Astrocyte of the spinal cord (primary cell): ENCODE measurements at regions not wholly inside any gene's neighbourhood (a gene's known extent, or its start where the extent isn't known, plus 50 kb on each side); places are given as distances from the start of the nearest gene placed in this dataset.
"Not testable (repeated sequence)": the region's sequence is repeated elsewhere in the genome, so short reads cannot be mapped to it uniquely, and the experiment has no call there.

Experiments
- DNase-seq: peaks from one replicate; pipeline ENCODE4 v3.0.0; 2011; ENCODE audit warnings: low read depth, low spot score
- H3K4me3 ChIP-seq: 2 replicates; pipeline ENCODE4 v1.5.1; 2011; ENCODE audit warnings: low read depth, mild to moderate bottlenecking, low read length, moderate library complexity
- in situ Hi-C: cut with HindIII; loops from 2 replicates; pipeline ENCODE4 v1.10.0; 2017; ENCODE audit warnings: low sequenced_read_pairs
- TF ChIP-seq, protein P1 (sequence below): IDR thresholded peaks from 2 replicates; pipeline ENCODE4 v1.5.1; 2012; ENCODE audit warnings: low read depth, mild to moderate bottlenecking, low read length, inconsistent platforms

DNA sequence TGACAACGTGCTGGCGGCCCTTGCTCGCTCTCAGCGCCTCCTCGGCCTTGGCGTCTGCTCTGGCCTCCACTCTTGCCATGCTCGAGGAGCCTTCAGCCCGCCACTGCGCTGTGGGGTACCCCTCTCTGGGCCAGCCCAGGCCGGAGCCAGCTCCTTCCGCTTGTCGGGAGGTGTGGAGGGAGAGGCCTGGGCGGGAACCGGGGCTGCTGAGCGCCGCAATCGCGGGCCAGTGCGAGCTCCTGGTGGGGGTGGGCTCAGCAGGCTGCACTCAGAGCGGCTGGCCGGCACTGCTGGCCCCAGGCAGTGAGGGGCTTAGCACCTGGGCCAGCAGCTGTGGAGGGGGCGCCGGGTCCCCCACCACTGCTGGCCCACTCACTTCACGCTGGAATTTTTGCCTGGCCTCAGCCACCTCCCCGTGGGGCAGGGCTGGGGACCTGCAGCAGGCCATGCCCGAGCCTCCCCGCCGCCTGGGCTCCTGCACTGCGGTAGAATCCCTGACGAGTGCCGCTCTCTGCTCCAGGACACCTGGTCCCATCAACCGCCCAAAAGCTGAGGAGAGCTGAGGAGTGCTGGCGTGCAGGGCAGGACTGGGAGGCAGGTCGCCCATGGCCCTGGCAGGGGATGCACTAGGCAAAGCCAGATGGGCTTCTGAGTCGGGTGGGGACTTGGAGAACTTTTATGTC is 372.2 kb upstream of the NRG3 start:
- TF ChIP-seq, protein P1, sequence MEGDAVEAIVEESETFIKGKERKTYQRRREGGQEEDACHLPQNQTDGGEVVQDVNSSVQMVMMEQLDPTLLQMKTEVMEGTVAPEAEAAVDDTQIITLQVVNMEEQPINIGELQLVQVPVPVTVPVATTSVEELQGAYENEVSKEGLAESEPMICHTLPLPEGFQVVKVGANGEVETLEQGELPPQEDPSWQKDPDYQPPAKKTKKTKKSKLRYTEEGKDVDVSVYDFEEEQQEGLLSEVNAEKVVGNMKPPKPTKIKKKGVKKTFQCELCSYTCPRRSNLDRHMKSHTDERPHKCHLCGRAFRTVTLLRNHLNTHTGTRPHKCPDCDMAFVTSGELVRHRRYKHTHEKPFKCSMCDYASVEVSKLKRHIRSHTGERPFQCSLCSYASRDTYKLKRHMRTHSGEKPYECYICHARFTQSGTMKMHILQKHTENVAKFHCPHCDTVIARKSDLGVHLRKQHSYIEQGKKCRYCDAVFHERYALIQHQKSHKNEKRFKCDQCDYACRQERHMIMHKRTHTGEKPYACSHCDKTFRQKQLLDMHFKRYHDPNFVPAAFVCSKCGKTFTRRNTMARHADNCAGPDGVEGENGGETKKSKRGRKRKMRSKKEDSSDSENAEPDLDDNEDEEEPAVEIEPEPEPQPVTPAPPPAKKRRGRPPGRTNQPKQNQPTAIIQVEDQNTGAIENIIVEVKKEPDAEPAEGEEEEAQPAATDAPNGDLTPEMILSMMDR, result no peak
- in situ Hi-C loops, result no loop called here
- H3K4me3 ChIP-seq, result no peak overlapping the region
- no peak for DNase-seq

DNA sequence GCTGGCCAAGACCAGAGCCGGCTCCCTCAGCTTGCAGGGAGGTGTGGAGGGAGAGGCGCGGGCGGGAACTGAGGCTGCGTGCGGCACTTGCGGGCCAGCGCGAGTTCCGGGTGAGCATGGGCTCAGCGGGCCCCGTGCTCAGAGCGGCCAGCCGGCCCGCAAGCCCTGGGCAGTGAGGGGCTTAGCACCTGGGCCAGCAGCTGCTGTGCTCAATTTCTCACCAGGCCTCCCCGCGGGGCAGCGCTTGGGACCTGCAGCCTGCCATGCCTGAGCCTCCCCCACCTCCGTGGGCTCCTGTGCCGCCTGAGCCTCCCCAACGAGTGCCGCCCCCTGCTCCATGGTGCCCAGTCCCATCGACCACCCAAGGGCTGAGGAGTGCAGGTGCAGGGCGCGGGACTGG is 369.2 kb upstream of the NRG3 start:
- H3K4me3 ChIP-seq, DNase-seq, in situ Hi-C loops: not testable (repeated sequence)

DNA sequence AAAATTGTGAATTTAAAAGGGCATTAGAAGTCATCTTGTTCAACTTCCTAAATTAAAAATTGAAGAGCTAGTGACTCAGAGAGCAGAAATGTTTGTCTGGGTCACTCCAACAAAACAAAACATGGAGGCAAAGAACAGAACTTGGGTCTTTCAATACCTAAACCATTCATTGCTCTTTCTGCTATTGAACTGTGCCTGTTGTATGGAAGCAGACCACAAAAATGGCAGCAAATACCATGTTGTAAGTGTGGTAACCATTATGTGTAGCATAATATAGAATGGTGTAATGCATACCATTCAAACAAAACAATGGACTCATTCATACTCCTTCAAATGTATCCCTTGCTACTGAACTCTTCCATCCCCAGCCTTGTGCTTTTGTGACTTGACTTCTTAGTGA is 360.2 kb upstream of the NRG3 start:
- no peak overlapping the region for H3K4me3 ChIP-seq
- in situ Hi-C loops, result no loop called here
- DNase-seq, result no peak
- TF ChIP-seq, protein P1, result no peak

DNA sequence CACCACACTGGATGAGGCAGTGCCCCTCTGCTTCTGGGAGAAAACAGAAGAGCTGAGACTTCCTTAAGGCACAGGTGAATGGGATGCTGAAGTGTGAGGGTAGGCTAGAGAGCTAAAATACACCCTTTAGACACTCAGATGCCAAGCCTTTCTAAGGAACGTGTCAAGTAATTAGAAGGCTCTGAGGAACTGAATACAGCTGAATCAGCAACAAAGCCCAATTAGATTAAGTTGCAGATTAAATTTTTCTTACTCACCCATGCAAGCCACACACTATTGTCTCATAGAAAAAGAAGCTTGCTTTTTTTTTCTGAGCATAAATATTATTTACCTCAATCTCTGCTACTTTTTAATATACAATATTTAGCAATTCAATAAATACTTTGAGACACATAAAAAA is 354.3 kb upstream of the NRG3 start:
- H3K4me3 ChIP-seq, result no peak overlapping the region
- in situ Hi-C loops, result no loop called here
- TF ChIP-seq, protein P1, result no peak
- DNase-seq, result no peak

DNA sequence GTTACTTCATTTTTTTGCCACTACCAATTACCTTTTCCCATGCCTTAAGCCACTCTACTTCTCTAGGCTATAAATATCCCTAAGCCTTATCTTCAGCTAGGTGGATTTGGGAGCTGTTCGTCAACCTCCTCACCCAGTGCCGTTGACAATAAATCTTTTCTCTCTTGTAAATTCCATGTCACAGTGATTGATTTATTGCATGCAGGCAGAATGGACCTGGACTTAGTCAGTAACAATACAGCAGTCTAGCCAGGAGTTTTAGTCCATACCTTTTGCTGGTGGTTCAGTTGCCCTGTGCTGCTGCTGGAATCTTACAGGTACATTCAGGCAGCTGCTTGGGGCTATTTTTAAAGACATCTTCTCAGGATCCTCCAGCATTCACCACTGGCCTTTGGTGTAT is 350.5 kb upstream of the NRG3 start:
- no peak overlapping the region for H3K4me3 ChIP-seq
- TF ChIP-seq, protein P1, result no peak
- in situ Hi-C loops, result no loop called here
- DNase-seq, result no peak

DNA sequence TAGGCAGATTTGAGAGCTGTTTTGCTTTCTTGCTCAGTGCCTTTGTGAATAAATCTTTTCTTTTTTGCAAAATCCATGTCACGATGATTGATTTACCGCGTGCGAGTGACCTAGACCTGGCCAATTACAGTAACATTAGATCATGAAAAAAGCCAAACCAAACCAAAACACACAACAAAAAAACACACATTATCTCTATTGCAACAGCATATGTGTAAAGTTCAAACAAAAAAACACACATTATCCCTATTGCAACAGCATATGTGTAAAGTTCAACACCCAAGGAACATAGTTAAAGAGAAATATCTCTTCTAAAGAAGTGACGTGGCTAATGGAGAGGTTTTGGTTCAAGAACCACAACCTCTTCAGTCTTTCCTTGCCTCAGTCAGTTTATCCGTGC is 342.6 kb upstream of the NRG3 start:
- DNase-seq, result no peak
- H3K4me3 ChIP-seq, result no peak overlapping the region
- in situ Hi-C loops, result no loop called here
- TF ChIP-seq, protein P1, result no peak

DNA sequence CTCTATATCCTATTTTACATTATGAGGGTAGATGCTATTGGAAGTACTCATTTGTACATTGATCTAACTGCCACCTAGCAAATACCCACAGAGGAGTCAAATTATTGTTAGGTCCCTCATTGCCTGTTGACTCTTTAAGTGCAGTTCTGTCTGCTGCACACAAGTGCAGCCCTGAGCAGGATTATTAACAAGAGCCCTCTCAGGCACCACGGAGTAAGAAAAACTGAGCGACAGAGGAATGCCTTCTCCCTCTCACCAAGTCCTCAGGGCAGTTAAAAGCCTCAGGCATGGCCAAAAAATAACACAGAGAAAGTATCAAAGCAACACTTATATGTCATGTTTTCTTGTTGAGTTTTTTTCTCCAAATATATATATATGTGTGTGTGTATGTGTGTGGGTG is 340.0 kb upstream of the NRG3 start:
- in situ Hi-C loops, result no loop called here
- DNase-seq, result no peak
- no peak overlapping the region for H3K4me3 ChIP-seq
- TF ChIP-seq, protein P1, result no peak
